SK-N-SH (cell line): ENCODE measurements at regions not wholly inside any gene's neighbourhood (a gene's known extent, or its start where the extent isn't known, plus 50 kb on each side); places are given as distances from the start of the nearest gene placed in this dataset.

Experiments
- CTCF ChIA-PET: fragments of 300-600, 350-600 bp; formaldehyde crosslinking; extraction: SDS; loops from one replicate; lab custom pipeline; 2021; lab: Yijun Ruan, JAX
- POLR2A ChIA-PET: fragments of 350-600 bp; sonication (Branson Sonifier 250); formaldehyde crosslinking; extraction: SDS; loops from one replicate; lab custom pipeline; 2020; ENCODE audit warnings: antibody characterized with exemption, inconsistent platforms; lab: Yijun Ruan, JAX
- DNase-seq: peaks from one replicate; pipeline ENCODE4 v3.0.0; 2012
- H2AFZ ChIP-seq: fragments of 200-600 bp; sonication (generic); 2 replicates; pipeline ENCODE4 v1.8.1; 2016; ENCODE audit warnings: antibody characterized with exemption, mild to moderate bottlenecking, low read depth
- H3F3A ChIP-seq: fragments of 200-600 bp; sonication (generic); replicated peaks from 2 replicates; pipeline ENCODE3; 2016; ENCODE audit warnings: antibody characterized with exemption, mild to moderate bottlenecking; ENCODE audit not compliant: insufficient read depth
- H3K27ac ChIP-seq, 2 experiments: fragments of 200-500 bp in 1 of 2; fragments of 200-600 bp in 1 of 2; sonication (Bioruptor generic) in 1 of 2; sonication (generic), shearing (Covaris generic) in 1 of 2; 2 replicates each; pipeline versions ENCODE4 v1.5.1 to v1.6.1; 2014 to 2016; ENCODE audit warnings: low read depth in 2 of 2, inconsistent platforms in 1 of 2, low read length in 1 of 2, mild to moderate bottlenecking in 1 of 2, mixed read lengths in 1 of 2
- H3K27me3 ChIP-seq: fragments of 200-600 bp; sonication (generic), shearing (Covaris generic); 2 replicates; pipeline ENCODE4 v1.6.1; 2016; ENCODE audit warnings: mixed run types; ENCODE audit not compliant: insufficient read depth
- H3K36me3 ChIP-seq, 2 experiments: fragments of 200-500 bp in 1 of 2; fragments of 200-600 bp in 1 of 2; sonication (Bioruptor generic) in 1 of 2; sonication (generic) in 1 of 2; replicated peaks in 1 of 2; 2 replicates each; pipeline versions ENCODE3 to v1.5.1; 2014 to 2016; ENCODE audit warnings: low read length in 1 of 2, mild to moderate bottlenecking in 1 of 2; ENCODE audit not compliant: insufficient read depth in 2 of 2, control insufficient read depth in 1 of 2
- H3K4me1 ChIP-seq, 2 experiments: fragments of 200-500 bp in 1 of 2; fragments of 200-600 bp in 1 of 2; sonication (Bioruptor generic) in 1 of 2; sonication (generic), shearing (Covaris generic) in 1 of 2; 2 replicates each; pipeline versions ENCODE4 v1.5.1 to v1.6.1; 2014 to 2016; ENCODE audit warnings: low read depth in 1 of 2, low read length in 1 of 2, mixed run types in 1 of 2; ENCODE audit not compliant: insufficient read depth in 2 of 2, control insufficient read depth in 1 of 2
- H3K4me2 ChIP-seq: fragments of 200-600 bp; sonication (generic), shearing (Covaris generic); 2 replicates; pipeline ENCODE4 v1.6.1; 2017; ENCODE audit warnings: mixed run types
- H3K4me3 ChIP-seq, 2 experiments: fragments of 200-500 bp in 1 of 2; fragments of 200-600 bp in 1 of 2; sonication (Bioruptor generic) in 1 of 2; sonication (generic), shearing (Covaris generic) in 1 of 2; 2 replicates each; pipeline versions ENCODE4 v1.5.1 to v1.8.1; 2014 to 2016; ENCODE audit warnings: low read depth in 2 of 2, inconsistent platforms in 1 of 2, low read length in 1 of 2, mild to moderate bottlenecking in 1 of 2, mixed read lengths in 1 of 2, moderate library complexity in 1 of 2
- H3K79me2 ChIP-seq: fragments of 200-600 bp; sonication (generic); 2 replicates; pipeline ENCODE4 v1.8.1; 2017; ENCODE audit warnings: mild to moderate bottlenecking; ENCODE audit not compliant: insufficient read depth
- H3K9ac ChIP-seq: fragments of 200-600 bp; sonication (generic); 2 replicates; pipeline ENCODE4 v1.6.1; 2017; ENCODE audit warnings: mixed run types
- H3K9me2 ChIP-seq: fragments of 200-600 bp; sonication (generic); 2 replicates; pipeline ENCODE4 v1.6.1; 2017; ENCODE audit warnings: mixed run types
- H3K9me3 ChIP-seq: fragments of 200-600 bp; sonication (generic); 2 replicates; pipeline ENCODE4 v1.6.1; 2017; ENCODE audit warnings: mixed run types, mild to moderate bottlenecking, moderate library complexity
- H4K20me1 ChIP-seq: fragments of 200-600 bp; sonication (generic); 2 replicates; pipeline ENCODE4 v1.6.1; 2017; ENCODE audit warnings: mild to moderate bottlenecking, mixed run types; ENCODE audit not compliant: insufficient read depth
- EP300 ChIP-seq, 2 experiments: IDR thresholded peaks; 2 replicates each; pipeline versions ENCODE4 v1.4.0 to v1.6.1; 2012; ENCODE audit warnings: borderline replicate concordance in 1 of 2, low read depth in 1 of 2, low read length in 1 of 2
- EZH2phosphoT487 ChIP-seq: fragments of 200-600 bp; sonication (generic); IDR thresholded peaks from 2 replicates; pipeline ENCODE4 v1.6.1; 2017; ENCODE audit warnings: low read depth, mixed run types, mild to moderate bottlenecking, antibody characterized with exemption, moderate library complexity, borderline replicate concordance
- FOXJ3 ChIP-seq: sonication (generic); formaldehyde crosslinking; IDR thresholded peaks from 2 replicates; pipeline ENCODE4 v1.5.1; 2020; ENCODE audit warnings: mild to moderate bottlenecking, missing genetic modification reagents
- GABPA ChIP-seq: IDR thresholded peaks from 2 replicates; pipeline ENCODE4 v1.4.0; 2012; ENCODE audit warnings: low read depth, mild to moderate bottlenecking
- IRF3 ChIP-seq: fragments of 150-350 bp; IDR thresholded peaks from 2 replicates; pipeline ENCODE4 v1.6.1; 2016; ENCODE audit warnings: mild to moderate bottlenecking, low read depth, low read length
- NRF1 ChIP-seq: IDR thresholded peaks from 2 replicates; pipeline ENCODE4 v1.6.1; 2012; ENCODE audit warnings: low read depth, mild to moderate bottlenecking, low read length
- POLR2AphosphoS5 ChIP-seq: IDR thresholded peaks from 2 replicates; pipeline ENCODE4 v1.6.1; 2012; ENCODE audit warnings: low read depth, low read length
- RFX5 ChIP-seq: IDR thresholded peaks from 2 replicates; pipeline ENCODE4 v1.6.1; 2012; ENCODE audit warnings: mild to moderate bottlenecking, improper control_type of control experiment, low read length
- SMC3 ChIP-seq: IDR thresholded peaks from 2 replicates; pipeline ENCODE4 v1.6.1; 2012; ENCODE audit warnings: low read depth, low read length, improper control_type of control experiment
- WGBS: methylation state at CpG from one replicate; pipeline ENCODE4 v1.1.6; 2017; ENCODE audit warnings: low lambda C conversion rate; 5-methylcytosine and 5-hydroxymethylcytosine counted together
- TF ChIP-seq, protein P1 (sequence below): IDR thresholded peaks from 2 replicates; pipeline ENCODE4; 2012

- POLR2A ChIA-PET = no interaction called here
- WGBS = 24% methylated on average over 2 of the region's 2 CpGs
- CTCF ChIA-PET = interaction anchor here (0.7 to 1.3 kb wide), 2 partner anchors 14 to 282 kb away, joined by 3 read pairs; no protein-coding TSS in a partner anchor
Measured at GRCh38 chr19:30651691-30652090, 279.5 kb downstream of the ZNF536 start.

DNA sequence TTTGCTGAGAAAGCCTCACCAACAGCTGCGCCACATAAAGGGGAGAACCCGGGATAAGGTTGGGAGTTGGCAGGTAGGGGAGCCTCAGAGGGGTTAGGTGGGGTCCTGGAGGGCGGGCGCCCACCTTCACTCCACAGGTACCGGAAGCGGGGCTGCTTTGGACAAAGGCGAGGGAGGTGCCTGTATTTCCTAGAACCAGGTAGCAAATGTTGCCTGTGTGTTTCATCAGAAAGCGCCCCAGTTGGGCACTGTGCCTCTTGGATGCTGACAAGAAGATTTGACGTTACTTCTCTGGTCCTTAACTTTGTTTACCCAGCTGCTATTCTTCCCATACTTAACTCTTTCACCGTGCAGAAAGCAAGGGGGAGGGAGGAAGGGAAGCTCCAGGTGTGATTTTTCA lies 278.9 kb downstream of the ZNF536 start:
- H3K9me2 ChIP-seq = no peaks in the 10 kb centered on the region
- no peak overlapping the region for H3K9ac ChIP-seq
- H4K20me1 ChIP-seq = no peaks in the 10 kb centered on the region
- peaks cover 0 to 10% of the 10 kb centered on the region in 2 experiments; a peak in 2 of 4 replicates for H3K4me1 ChIP-seq
- H3K9me3 ChIP-seq = no peaks in the 10 kb centered on the region
- TF ChIP-seq, protein P1, sequence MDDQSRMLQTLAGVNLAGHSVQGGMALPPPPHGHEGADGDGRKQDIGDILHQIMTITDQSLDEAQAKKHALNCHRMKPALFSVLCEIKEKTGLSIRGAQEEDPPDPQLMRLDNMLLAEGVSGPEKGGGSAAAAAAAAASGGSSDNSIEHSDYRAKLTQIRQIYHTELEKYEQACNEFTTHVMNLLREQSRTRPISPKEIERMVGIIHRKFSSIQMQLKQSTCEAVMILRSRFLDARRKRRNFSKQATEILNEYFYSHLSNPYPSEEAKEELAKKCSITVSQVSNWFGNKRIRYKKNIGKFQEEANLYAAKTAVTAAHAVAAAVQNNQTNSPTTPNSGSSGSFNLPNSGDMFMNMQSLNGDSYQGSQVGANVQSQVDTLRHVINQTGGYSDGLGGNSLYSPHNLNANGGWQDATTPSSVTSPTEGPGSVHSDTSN = no peak
- TF ChIP-seq RFX5 = no peak
- no peak for TF ChIP-seq EP300 (IDR thresholded peaks at IDR 0.05; ENCODE audit: borderline replicate concordance in 1 of 2, low read depth in 1 of 2, low read length in 1 of 2)
- no peak for TF ChIP-seq EZH2phosphoT487
- no peak for TF ChIP-seq SMC3
- no peak for TF ChIP-seq GABPA
- no peak for TF ChIP-seq NRF1
- no peak for TF ChIP-seq IRF3
- TF ChIP-seq POLR2AphosphoS5 = no peak
- H3K79me2 ChIP-seq = no peaks in the 10 kb centered on the region
- H3K27ac ChIP-seq = no peak overlapping the region
- H3K4me3 ChIP-seq = no peak overlapping the region
- ChIA-PET POLR2A (no interaction called here), CTCF (interaction anchor here (1.1 to 1.6 kb wide), 3 partner anchors 199 to 894 kb away, joined by 3 to 5 read pairs (median 4); no protein-coding TSS in a partner anchor)
- no peaks in the 10 kb centered on the region for H3K27me3 ChIP-seq
- no peak overlapping the region for H3K4me2 ChIP-seq
- DNase-seq = no peak
- H2AFZ ChIP-seq = no peak overlapping the region
- no peaks in the 10 kb centered on the region for H3K36me3 ChIP-seq
- 44% methylated on average over 10 of the region's 10 CpGs for WGBS
- H3F3A ChIP-seq = no peaks in the 10 kb centered on the region

More at GRCh38 chr19:30651691-30652090, 279.5 kb downstream of the ZNF536 start:
- H3K79me2 ChIP-seq = no peaks in the 10 kb centered on the region
- H3K27ac ChIP-seq = no peak overlapping the region
- TF ChIP-seq RFX5 = no peak
- TF ChIP-seq FOXJ3 (CRISPR knock-in tag) = no peak
- no peaks in the 10 kb centered on the region for H3F3A ChIP-seq
- no peak for DNase-seq
- no peak overlapping the region for H3K4me2 ChIP-seq
- H3K9me2 ChIP-seq = no peaks in the 10 kb centered on the region
- H3K4me3 ChIP-seq = no peak overlapping the region
- H3K36me3 ChIP-seq = no peaks in the 10 kb centered on the region
- H3K9me3 ChIP-seq = no peaks in the 10 kb centered on the region
- no peaks in the 10 kb centered on the region for H3K27me3 ChIP-seq
- H3K4me1 ChIP-seq = peaks cover 0 to 12% of the 10 kb centered on the region in 2 experiments; a peak in 2 of 4 replicates
- H3K9ac ChIP-seq = no peak overlapping the region
- no peak overlapping the region for H2AFZ ChIP-seq
- no peaks in the 10 kb centered on the region for H4K20me1 ChIP-seq
